BLaER1 (cell line): ENCODE measurements at regions not wholly inside any gene's neighbourhood (a gene's known extent, or its start where the extent isn't known, plus 50 kb on each side); places are given as distances from the start of the nearest gene placed in this dataset.
A peak's percentile ranks its signal among the peaks of the same experiment; 100 is the strongest.

ENCODE experiments used
- H3K27ac ChIP-seq: shearing (Covaris generic); formaldehyde crosslinking; 2 replicates; pipeline ENCODE4 v1.8.1; 2022
- H3K27me3 ChIP-seq: shearing (Covaris generic); formaldehyde crosslinking; 2 replicates; pipeline ENCODE4 v1.8.1; 2022
- H3K36me3 ChIP-seq: shearing (Covaris generic); formaldehyde crosslinking; 2 replicates; pipeline ENCODE4 v1.8.1; 2022
- H3K4me1 ChIP-seq: shearing (Covaris generic); formaldehyde crosslinking; 2 replicates; pipeline ENCODE4 v1.8.1; 2022
- H3K4me2 ChIP-seq: shearing (Covaris generic); formaldehyde crosslinking; 2 replicates; pipeline ENCODE4 v1.8.1; 2022
- H3K4me3 ChIP-seq: shearing (Covaris generic); formaldehyde crosslinking; 2 replicates; pipeline ENCODE4 v1.8.1; 2022
- H3K9ac ChIP-seq: shearing (Covaris generic); formaldehyde crosslinking; 2 replicates; pipeline ENCODE4 v1.8.1; 2022
- H3K9me3 ChIP-seq: shearing (Covaris generic); formaldehyde crosslinking; 2 replicates; pipeline ENCODE4 v1.8.1; 2022
- H4K20me1 ChIP-seq: shearing (Covaris generic); formaldehyde crosslinking; 2 replicates; pipeline ENCODE4 v1.8.1; 2022
- Cebpa-rat ChIP-seq: shearing (Covaris generic); IDR thresholded peaks from 2 replicates; pipeline ENCODE4 v1.8.1; 2022

- H3K4me3 ChIP-seq: no peak overlapping the region
- H3K36me3 ChIP-seq: no peaks in the 10 kb centered on the region
- no peaks in the 10 kb centered on the region for H3K9me3 ChIP-seq
- no peak overlapping the region for H3K9ac ChIP-seq
- no peaks in the 10 kb centered on the region for H3K4me1 ChIP-seq
- TF ChIP-seq Cebpa-rat: no peak
- H3K4me2 ChIP-seq: no peak overlapping the region
- no peaks in the 10 kb centered on the region for H3K27me3 ChIP-seq
- H3K27ac ChIP-seq: no peak overlapping the region
- no peaks in the 10 kb centered on the region for H4K20me1 ChIP-seq
These were observed 209.7 kb downstream of the ESM1 start for GRCh38 chr5:54775645-54776044.

DNA sequence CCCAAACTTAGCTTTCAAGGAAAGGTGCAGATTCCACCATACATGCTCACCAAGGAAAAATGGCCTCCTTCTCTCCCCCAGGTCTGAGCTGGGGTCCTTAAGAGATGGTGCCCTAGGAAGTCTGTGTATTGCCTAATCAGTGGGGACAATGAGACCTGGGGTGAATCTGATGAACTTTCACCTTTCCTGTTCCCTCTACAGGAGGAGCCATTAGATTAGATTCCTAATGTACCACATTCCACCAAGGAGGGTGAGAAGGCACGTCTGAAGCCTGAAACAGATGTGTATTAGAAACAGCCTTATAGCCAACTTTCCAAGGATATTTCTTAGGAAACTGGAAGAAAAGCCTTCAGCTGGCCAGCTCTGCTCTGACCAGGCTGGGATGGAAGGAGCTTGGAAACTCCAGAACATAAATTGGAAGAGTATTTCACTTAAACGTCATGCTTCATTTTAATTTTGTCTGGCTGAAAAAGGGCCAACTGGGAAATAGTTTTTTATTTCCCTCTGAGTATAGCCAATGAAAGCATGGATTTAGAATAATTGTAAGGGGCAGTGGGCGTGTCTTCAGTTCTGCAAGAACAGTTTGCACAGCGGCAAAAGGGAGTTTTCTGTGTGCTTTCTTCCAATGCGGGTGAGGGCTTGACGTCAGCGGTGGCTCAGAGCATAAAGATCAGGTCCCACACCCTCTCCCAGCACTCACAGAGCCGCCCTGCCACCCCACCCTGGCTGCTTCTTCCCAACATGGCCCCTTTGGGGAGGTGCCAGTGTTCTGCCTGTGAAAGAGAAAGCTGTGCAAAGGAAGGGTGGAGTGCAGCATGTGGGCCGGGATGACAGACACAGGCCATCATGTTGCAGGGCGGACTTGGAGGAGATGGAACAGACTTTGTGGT lies 210.9 kb downstream of the ESM1 start:
- H3K27me3 ChIP-seq: no peaks in the 10 kb centered on the region
- no peak overlapping the region for H3K4me3 ChIP-seq
- no peak for TF ChIP-seq Cebpa-rat
- no peaks in the 10 kb centered on the region for H3K36me3 ChIP-seq
- no peaks in the 10 kb centered on the region for H3K4me1 ChIP-seq
- no peaks in the 10 kb centered on the region for H4K20me1 ChIP-seq
- no peak overlapping the region for H3K27ac ChIP-seq
- no peak overlapping the region for H3K4me2 ChIP-seq
- H3K9ac ChIP-seq: no peak overlapping the region
- H3K9me3 ChIP-seq: no peaks in the 10 kb centered on the region

DNA sequence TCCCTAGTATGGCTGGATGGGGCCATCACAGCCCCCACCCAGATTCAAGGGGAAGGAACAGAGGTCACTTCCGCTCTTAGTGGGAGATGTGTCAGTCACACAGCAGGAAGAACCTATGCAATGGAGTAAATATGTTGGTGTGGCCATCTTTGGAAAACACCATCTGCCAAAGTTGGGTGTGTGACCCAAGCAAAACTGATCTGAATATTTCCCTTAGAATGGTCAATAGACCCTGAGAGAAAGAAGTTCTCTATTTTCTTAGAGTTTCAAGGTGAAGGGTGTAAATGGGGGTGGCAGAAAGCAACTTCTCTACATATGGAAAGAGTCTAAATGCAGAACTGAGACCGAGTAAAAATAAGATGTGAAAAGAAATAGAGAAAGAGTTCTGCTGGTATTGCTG lies 212.7 kb downstream of the ESM1 start:
- TF ChIP-seq Cebpa-rat: no peak
- Histone ChIP-seq H3K27me3 (no peaks in the 10 kb centered on the region), H3K27ac (no peak overlapping the region), H3K9me3 (no peaks in the 10 kb centered on the region), H3K4me2 (no peak overlapping the region), H3K36me3 (no peaks in the 10 kb centered on the region), H3K4me1 (no peaks in the 10 kb centered on the region), H3K4me3 (no peak overlapping the region), H3K9ac (no peak overlapping the region), H4K20me1 (no peaks in the 10 kb centered on the region)

GRCh38 chr5:54772231-54772630 lies 213.2 kb downstream of the ESM1 start:
- Histone ChIP-seq H3K4me1 (no peaks in the 10 kb centered on the region), H3K4me2 (no peak overlapping the region), H3K4me3 (no peak overlapping the region), H4K20me1 (no peaks in the 10 kb centered on the region), H3K27ac (no peak overlapping the region), H3K36me3 (no peaks in the 10 kb centered on the region), H3K9ac (no peak overlapping the region), H3K9me3 (no peaks in the 10 kb centered on the region), H3K27me3 (no peaks in the 10 kb centered on the region)
- 0 out of 2 replicates have a peak, but pooled peaks have one; percentile 23 for TF ChIP-seq Cebpa-rat

- Histone ChIP-seq H3K36me3 (no peaks in the 10 kb centered on the region), H3K4me3 (no peak overlapping the region), H3K27me3 (no peaks in the 10 kb centered on the region), H3K9me3 (no peaks in the 10 kb centered on the region), H3K9ac (no peak overlapping the region), H4K20me1 (no peaks in the 10 kb centered on the region), H3K4me2 (no peak overlapping the region), H3K27ac (no peak overlapping the region), H3K4me1 (no peaks in the 10 kb centered on the region)
- no peak for TF ChIP-seq Cebpa-rat
These were observed 215.6 kb downstream of the ESM1 start for GRCh38 chr5:54769746-54770145.

DNA sequence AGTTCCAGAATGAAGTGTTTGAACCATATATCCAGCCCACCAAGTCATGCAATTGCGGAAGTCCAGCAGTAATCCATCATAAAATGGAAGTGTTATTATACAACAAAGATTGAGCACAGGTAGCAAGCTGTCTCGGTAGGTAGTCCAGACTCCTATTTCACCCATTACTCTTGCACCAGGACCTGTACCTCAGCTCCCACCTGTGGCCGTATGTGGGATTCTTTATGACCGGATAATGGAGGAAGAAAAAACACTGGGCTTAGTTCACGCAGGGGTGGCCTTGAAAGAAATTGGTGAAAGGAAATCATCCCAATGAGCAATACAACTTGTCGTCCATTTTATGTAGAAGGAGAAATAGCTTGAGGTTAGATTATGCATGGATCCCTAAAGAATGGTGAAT lies 216.3 kb downstream of the ESM1 start:
- H3K27ac ChIP-seq: no peak overlapping the region
- H3K4me2 ChIP-seq: no peak overlapping the region
- H3K27me3 ChIP-seq: no peaks in the 10 kb centered on the region
- no peaks in the 10 kb centered on the region for H3K9me3 ChIP-seq
- no peak overlapping the region for H3K4me3 ChIP-seq
- no peaks in the 10 kb centered on the region for H3K4me1 ChIP-seq
- no peaks in the 10 kb centered on the region for H3K36me3 ChIP-seq
- no peak overlapping the region for H3K9ac ChIP-seq
- H4K20me1 ChIP-seq: no peaks in the 10 kb centered on the region
- TF ChIP-seq Cebpa-rat: no peak

- Histone ChIP-seq H3K36me3 (no peaks in the 10 kb centered on the region), H3K4me1 (no peaks in the 10 kb centered on the region), H3K27ac (no peak overlapping the region), H3K9me3 (no peaks in the 10 kb centered on the region), H3K4me2 (no peak overlapping the region), H3K27me3 (no peaks in the 10 kb centered on the region), H4K20me1 (no peaks in the 10 kb centered on the region), H3K9ac (no peak overlapping the region), H3K4me3 (no peak overlapping the region)
- no peak for TF ChIP-seq Cebpa-rat
These were observed 218.6 kb downstream of the ESM1 start for GRCh38 chr5:54766748-54767147.

DNA sequence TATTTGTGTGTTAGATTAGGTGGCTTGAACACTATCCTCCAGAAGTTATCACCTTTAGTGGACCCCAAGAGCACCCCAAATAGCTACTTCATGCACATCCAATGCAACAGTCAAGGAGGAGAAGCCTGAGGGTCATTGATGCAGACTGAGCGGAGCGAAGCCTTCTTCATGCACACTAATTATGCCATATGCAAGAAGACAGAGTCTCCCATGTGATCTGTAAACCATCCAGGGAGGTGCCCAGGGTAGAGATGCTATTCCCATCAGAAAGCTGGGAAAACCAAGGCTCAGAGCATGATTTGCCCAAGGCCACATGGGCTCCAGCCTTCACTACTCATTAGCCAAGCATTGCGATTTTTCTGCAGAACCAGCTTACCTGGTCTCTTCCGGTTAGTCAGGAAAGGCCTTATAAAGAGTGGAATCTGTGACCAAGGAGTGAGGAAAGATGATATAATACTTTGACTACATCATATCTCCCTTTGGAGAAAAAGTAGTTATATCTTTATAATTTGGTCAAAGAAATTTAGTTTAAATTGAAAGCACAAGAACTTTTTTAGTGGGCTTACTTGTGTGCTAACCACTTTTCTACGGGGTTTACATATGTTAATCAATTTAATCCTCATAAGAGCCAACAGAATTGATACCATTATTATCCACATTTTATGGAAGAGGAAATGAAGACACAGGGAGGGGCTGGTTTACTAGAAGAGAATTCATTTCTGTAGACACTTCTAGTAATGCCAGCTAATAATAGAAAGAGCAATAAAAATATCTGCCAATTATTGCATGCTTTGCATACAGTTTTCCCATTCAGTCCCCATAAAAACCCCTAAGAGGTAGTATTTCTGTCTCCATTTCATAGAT lies 220.0 kb downstream of the ESM1 start:
- no peaks in the 10 kb centered on the region for H3K36me3 ChIP-seq

GRCh38 chr5:54764102-54765090 lies 221.0 kb downstream of the ESM1 start:
- H3K9ac ChIP-seq: no peak overlapping the region
- H3K4me2 ChIP-seq: no peak overlapping the region
- no peaks in the 10 kb centered on the region for H4K20me1 ChIP-seq
- TF ChIP-seq Cebpa-rat: no peak
- H3K36me3 ChIP-seq: no peaks in the 10 kb centered on the region
- no peaks in the 10 kb centered on the region for H3K9me3 ChIP-seq
- H3K27me3 ChIP-seq: no peaks in the 10 kb centered on the region
- H3K4me1 ChIP-seq: 0 out of 2 replicates have a peak, but pooled peaks cover 5% of the 10 kb centered on the region
- no peak overlapping the region for H3K27ac ChIP-seq
- H3K4me3 ChIP-seq: no peak overlapping the region

More for the DNA sequence above, 220.0 kb downstream of the ESM1 start:
- H3K4me3 ChIP-seq: no peak overlapping the region
- no peaks in the 10 kb centered on the region for H4K20me1 ChIP-seq
- no peaks in the 10 kb centered on the region for H3K9me3 ChIP-seq
- no peak overlapping the region for H3K4me2 ChIP-seq
- 0 out of 2 replicates have a peak, but pooled peaks cover 3% of the 10 kb centered on the region for H3K4me1 ChIP-seq
- H3K27ac ChIP-seq: no peak overlapping the region
- H3K9ac ChIP-seq: no peak overlapping the region
- no peaks in the 10 kb centered on the region for H3K27me3 ChIP-seq
- no peak for TF ChIP-seq Cebpa-rat
